HG03558 (cell line): ENCODE measurements at regions not wholly inside any gene's neighbourhood (a gene's known extent, or its start where the extent isn't known, plus 50 kb on each side); places are given as distances from the start of the nearest gene placed in this dataset.

Source experiments
- ATAC-seq: cut with Tn5 transposase; IDR thresholded peaks from one replicate; pipeline ENCODE4 v1.9.1; 2021; ENCODE audit warnings: moderate number of reproducible peaks; ENCODE audit not compliant: unreplicated experiment; ENCODE audit errors: extremely low read depth

- no peak for ATAC-seq
Observed at GRCh38 chr22:22431271-22432220, 77.0 kb downstream of the ZNF280B start.

GRCh38 chr22:22432479-22432878, 76.1 kb downstream of the ZNF280B start:
- no peak for ATAC-seq

- no peak for ATAC-seq
Observed at GRCh38 chr22:22432937-22433336, 75.6 kb downstream of the ZNF280B start.

- no peak for ATAC-seq
Observed at GRCh38 chr22:22433770-22434169, 74.8 kb downstream of the ZNF280B start.
